Esophagus squamous epithelium (tissue), 4 donors: ENCODE measurements at regions not wholly inside any gene's neighbourhood (a gene's known extent, or its start where the extent isn't known, plus 50 kb on each side); places are given as distances from the start of the nearest gene placed in this dataset.

Source experiments
- POLR2A ChIP-seq, 4 donors: fragments of 450-650 bp; IDR thresholded peaks; one replicate each; pipeline ENCODE4 v1.6.1; 2017; ENCODE audit warnings: antibody characterized with exemption in 4 of 4, mild to moderate bottlenecking in 4 of 4, moderate library complexity in 3 of 4
- TF ChIP-seq, protein P1 (sequence below), 6 experiments: fragments of 450-650 bp in 4 of 6; fragments of 200-600 bp in 2 of 6; sonication (generic) in 2 of 6; IDR thresholded peaks; one replicate each; pipeline ENCODE4 v1.5.1; 2016 to 2019; ENCODE audit warnings: antibody characterized with exemption in 6 of 6, mild to moderate bottlenecking in 4 of 6, moderate library complexity in 4 of 6

DNA sequence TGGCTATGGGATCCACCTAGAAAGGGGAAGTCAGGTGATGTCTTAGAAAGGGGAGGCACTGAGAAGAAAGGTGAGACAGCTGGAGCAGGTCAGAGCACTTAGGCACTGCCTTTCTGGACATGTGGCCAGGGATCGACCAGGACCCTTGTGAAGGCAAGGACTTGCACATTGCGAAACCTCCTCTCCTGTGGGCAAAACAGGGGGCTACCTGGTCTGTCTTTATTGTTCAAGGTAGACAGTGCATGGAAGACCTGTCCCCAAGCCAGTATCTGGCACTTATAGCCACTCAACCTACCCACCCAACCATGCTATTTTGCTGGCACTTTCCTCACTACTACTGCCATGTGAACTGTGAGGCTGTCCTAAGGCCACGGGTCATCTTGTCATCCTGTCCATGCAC, 67.2 kb downstream of the NAV1 start:
- TF ChIP-seq, protein P1, sequence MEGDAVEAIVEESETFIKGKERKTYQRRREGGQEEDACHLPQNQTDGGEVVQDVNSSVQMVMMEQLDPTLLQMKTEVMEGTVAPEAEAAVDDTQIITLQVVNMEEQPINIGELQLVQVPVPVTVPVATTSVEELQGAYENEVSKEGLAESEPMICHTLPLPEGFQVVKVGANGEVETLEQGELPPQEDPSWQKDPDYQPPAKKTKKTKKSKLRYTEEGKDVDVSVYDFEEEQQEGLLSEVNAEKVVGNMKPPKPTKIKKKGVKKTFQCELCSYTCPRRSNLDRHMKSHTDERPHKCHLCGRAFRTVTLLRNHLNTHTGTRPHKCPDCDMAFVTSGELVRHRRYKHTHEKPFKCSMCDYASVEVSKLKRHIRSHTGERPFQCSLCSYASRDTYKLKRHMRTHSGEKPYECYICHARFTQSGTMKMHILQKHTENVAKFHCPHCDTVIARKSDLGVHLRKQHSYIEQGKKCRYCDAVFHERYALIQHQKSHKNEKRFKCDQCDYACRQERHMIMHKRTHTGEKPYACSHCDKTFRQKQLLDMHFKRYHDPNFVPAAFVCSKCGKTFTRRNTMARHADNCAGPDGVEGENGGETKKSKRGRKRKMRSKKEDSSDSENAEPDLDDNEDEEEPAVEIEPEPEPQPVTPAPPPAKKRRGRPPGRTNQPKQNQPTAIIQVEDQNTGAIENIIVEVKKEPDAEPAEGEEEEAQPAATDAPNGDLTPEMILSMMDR (IDR thresholded peaks at IDR 0.05), result no peak
- TF ChIP-seq POLR2A (IDR thresholded peaks at IDR 0.05), result no peak
